Mononuclear cell (primary cell): ENCODE measurements at regions not wholly inside any gene's neighbourhood (a gene's known extent, or its start where the extent isn't known, plus 50 kb on each side); places are given as distances from the start of the nearest gene placed in this dataset.

ENCODE experiments used
- H3K27me3 ChIP-seq: 2 replicates; pipeline ENCODE4 v1.6.0; 2011; ENCODE audit warnings: low read length, control low read depth; ENCODE audit not compliant: insufficient read depth
- H3K4me1 ChIP-seq: 2 replicates; pipeline ENCODE4 v1.5.1; 2011; ENCODE audit warnings: mild to moderate bottlenecking, low read length, control low read depth; ENCODE audit not compliant: insufficient read depth
- H3K4me3 ChIP-seq: 2 replicates; pipeline ENCODE4 v1.5.1; 2011; ENCODE audit warnings: mild to moderate bottlenecking, low read length, moderate library complexity
- H3K9me3 ChIP-seq: 2 replicates; pipeline ENCODE4 v1.5.1; 2011; ENCODE audit warnings: low read depth, mild to moderate bottlenecking, control low read depth, low read length

DNA sequence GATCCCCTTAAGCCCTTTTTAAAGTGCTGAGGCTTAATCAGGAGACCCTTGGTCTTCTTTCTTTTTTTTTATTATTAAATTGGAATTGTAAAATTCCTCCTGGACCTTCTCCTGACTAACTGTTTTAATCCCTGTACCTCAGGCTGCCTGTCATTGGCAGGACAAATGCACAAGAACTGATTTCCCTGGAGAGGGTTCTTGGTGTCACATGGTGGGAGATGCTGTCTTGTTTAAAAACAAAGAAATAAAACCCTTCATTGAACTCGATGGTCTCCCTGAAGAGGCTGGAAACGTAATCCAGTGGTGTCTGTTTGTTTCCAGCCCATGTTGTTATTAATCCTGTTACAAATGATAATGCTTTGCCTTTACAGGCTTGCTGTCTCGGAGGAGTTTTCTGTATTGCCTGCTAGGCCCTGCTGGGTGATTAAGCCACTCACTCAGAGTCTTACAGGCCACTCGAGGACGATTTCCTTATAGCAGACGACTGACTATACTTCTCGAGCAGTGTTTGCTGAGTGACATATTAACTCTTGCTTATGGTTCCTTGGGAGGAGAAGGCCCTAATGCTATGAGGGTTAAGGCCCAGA lies 100.5 kb upstream of the MGAT5 start:
- H3K9me3 ChIP-seq, result no peaks in the 10 kb centered on the region
- peaks cover 52% of the 10 kb centered on the region for H3K4me1 ChIP-seq
- H3K27me3 ChIP-seq, result no peaks in the 10 kb centered on the region
- no peak overlapping the region for H3K4me3 ChIP-seq

- H3K9me3 ChIP-seq, result no peaks in the 10 kb centered on the region
- peaks cover 47% of the 10 kb centered on the region for H3K4me1 ChIP-seq
- H3K27me3 ChIP-seq, result no peaks in the 10 kb centered on the region
- H3K4me3 ChIP-seq, result no peak overlapping the region
Measured at GRCh38 chr2:134154246-134154645, 99.6 kb upstream of the MGAT5 start.

- Histone ChIP-seq H3K9me3 (no peaks in the 10 kb centered on the region), H3K4me3 (no peak overlapping the region), H3K27me3 (no peaks in the 10 kb centered on the region), H3K4me1 (peaks cover 48% of the 10 kb centered on the region)
Measured at GRCh38 chr2:134155134-134155533, 98.7 kb upstream of the MGAT5 start.

- no peaks in the 10 kb centered on the region for H3K9me3 ChIP-seq
- H3K27me3 ChIP-seq, result no peaks in the 10 kb centered on the region
- H3K4me3 ChIP-seq, result no peak overlapping the region
- peaks cover 55% of the 10 kb centered on the region for H3K4me1 ChIP-seq
Measured at GRCh38 chr2:134158295-134158694, 95.6 kb upstream of the MGAT5 start.

GRCh38 chr2:134161170-134161547 lies 92.7 kb upstream of the MGAT5 start:
- no peaks in the 10 kb centered on the region for H3K27me3 ChIP-seq
- no peaks in the 10 kb centered on the region for H3K9me3 ChIP-seq
- H3K4me1 ChIP-seq, result peaks cover 45% of the 10 kb centered on the region
- no peak overlapping the region for H3K4me3 ChIP-seq

- H3K27me3 ChIP-seq, result no peaks in the 10 kb centered on the region
- H3K4me1 ChIP-seq, result peaks cover 45% of the 10 kb centered on the region
- H3K9me3 ChIP-seq, result no peaks in the 10 kb centered on the region
- H3K4me3 ChIP-seq, result no peak overlapping the region
Measured at GRCh38 chr2:134163336-134163735, 90.5 kb upstream of the MGAT5 start.

GRCh38 chr2:134164306-134164705 lies 89.6 kb upstream of the MGAT5 start:
- Histone ChIP-seq H3K4me3 (no peak overlapping the region), H3K4me1 (peaks cover 47% of the 10 kb centered on the region), H3K27me3 (no peaks in the 10 kb centered on the region), H3K9me3 (no peaks in the 10 kb centered on the region)

DNA sequence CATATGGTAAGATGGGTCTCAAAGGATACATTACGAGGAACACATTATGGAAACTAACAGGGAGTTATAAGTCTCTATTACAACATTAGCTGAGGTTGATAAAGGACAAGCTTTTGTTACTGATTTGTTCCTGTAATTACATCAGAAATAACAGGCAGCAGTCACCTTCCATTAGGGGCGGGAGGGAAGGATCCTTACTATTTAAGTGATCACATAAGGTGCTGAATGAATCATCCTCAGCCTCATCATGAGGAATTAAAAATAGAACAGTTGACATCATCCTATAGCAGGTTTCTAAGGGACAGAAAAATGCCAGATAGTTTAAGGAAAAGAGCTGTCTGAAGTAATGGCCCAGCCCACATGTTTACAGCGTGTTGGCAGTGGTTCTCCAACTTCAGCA lies 86.9 kb upstream of the MGAT5 start:
- peaks cover 21% of the 10 kb centered on the region for H3K4me1 ChIP-seq
- H3K27me3 ChIP-seq, result no peaks in the 10 kb centered on the region
- no peak overlapping the region for H3K4me3 ChIP-seq
- no peaks in the 10 kb centered on the region for H3K9me3 ChIP-seq

GRCh38 chr2:134169788-134170187 lies 84.1 kb upstream of the MGAT5 start:
- no peaks in the 10 kb centered on the region for H3K27me3 ChIP-seq
- no peaks in the 10 kb centered on the region for H3K9me3 ChIP-seq
- H3K4me3 ChIP-seq, result no peak overlapping the region
- peaks cover 18% of the 10 kb centered on the region for H3K4me1 ChIP-seq

- H3K27me3 ChIP-seq, result no peaks in the 10 kb centered on the region
- H3K4me1 ChIP-seq, result peaks cover 20% of the 10 kb centered on the region
- H3K9me3 ChIP-seq, result no peaks in the 10 kb centered on the region
- no peak overlapping the region for H3K4me3 ChIP-seq
Measured at GRCh38 chr2:134170294-134170693, 83.6 kb upstream of the MGAT5 start.

GRCh38 chr2:134170700-134171099 lies 83.2 kb upstream of the MGAT5 start:
- no peaks in the 10 kb centered on the region for H3K27me3 ChIP-seq
- H3K4me3 ChIP-seq, result no peak overlapping the region
- H3K4me1 ChIP-seq, result peaks cover 24% of the 10 kb centered on the region
- H3K9me3 ChIP-seq, result no peaks in the 10 kb centered on the region

- Histone ChIP-seq H3K4me1 (peaks cover 44% of the 10 kb centered on the region), H3K9me3 (no peaks in the 10 kb centered on the region), H3K4me3 (no peak overlapping the region), H3K27me3 (no peaks in the 10 kb centered on the region)
Measured at GRCh38 chr2:134173338-134174016, 80.4 kb upstream of the MGAT5 start.

- Histone ChIP-seq H3K27me3 (no peaks in the 10 kb centered on the region), H3K4me1 (peaks cover 47% of the 10 kb centered on the region), H3K4me3 (no peak overlapping the region), H3K9me3 (no peaks in the 10 kb centered on the region)
Measured at GRCh38 chr2:134174711-134175110, 79.2 kb upstream of the MGAT5 start.

GRCh38 chr2:134175834-134176233 lies 78.0 kb upstream of the MGAT5 start:
- Histone ChIP-seq H3K4me3 (no peak overlapping the region), H3K9me3 (no peaks in the 10 kb centered on the region), H3K4me1 (peaks cover 55% of the 10 kb centered on the region), H3K27me3 (no peaks in the 10 kb centered on the region)

DNA sequence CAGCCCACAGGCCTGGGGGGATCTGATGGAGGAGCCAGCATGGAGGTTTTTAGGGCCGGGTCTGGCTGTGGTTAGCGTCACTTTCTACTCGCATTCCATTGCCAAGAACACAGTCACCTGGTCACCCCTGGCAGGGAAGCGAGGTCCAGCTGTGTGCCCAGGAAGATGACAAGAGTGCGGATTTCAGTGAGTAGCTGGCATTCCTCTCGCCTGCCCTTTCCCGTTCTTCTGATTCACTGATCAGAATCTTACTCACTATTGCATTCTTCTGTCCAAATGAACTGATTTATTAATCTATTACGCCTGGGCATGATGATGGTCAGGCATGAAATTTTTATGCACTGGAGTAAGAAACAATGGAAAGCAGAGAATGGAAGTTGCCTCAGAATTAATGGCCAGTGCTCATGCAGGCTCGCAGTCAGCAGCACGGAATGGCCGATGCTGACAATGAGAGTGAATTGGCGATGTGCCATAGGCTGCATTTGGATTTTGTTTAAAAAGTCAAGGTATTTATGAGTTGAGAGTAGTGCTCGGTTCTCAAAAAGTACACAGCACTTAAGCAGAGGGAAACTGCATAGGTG lies 76.4 kb upstream of the MGAT5 start:
- Histone ChIP-seq H3K9me3 (no peaks in the 10 kb centered on the region), H3K4me3 (no peak overlapping the region), H3K4me1 (peaks cover 62% of the 10 kb centered on the region), H3K27me3 (no peaks in the 10 kb centered on the region)
